ENCODE measurements at regions not wholly inside any gene's neighbourhood (a gene's known extent, or its start where the extent isn't known, plus 50 kb on each side); places are given as distances from the start of the nearest gene placed in this dataset.

DNA sequence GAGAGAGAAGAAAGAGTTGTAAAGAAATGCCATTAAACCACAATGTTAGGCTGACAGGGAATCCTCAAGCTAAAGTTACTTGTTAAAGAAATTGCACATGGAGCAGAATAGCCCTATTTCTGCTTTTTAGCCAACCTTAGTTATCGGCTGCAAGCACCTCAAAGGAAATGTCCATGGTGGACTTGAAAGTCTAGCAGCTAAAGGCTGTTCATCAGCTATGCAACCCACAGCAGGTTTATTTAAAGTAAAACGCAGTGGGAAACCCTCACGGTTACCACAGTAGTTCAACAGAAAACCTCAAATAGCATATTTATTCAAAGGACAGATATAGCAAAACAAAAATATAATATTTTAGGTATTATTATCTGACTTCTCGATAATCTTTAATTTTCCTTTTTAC lies 967.2 kb downstream of the IGSF11 start:
- TF ChIP-seq POLR2A (IDR thresholded peaks at IDR 0.05): no peak
- TF ChIP-seq, protein P1, sequence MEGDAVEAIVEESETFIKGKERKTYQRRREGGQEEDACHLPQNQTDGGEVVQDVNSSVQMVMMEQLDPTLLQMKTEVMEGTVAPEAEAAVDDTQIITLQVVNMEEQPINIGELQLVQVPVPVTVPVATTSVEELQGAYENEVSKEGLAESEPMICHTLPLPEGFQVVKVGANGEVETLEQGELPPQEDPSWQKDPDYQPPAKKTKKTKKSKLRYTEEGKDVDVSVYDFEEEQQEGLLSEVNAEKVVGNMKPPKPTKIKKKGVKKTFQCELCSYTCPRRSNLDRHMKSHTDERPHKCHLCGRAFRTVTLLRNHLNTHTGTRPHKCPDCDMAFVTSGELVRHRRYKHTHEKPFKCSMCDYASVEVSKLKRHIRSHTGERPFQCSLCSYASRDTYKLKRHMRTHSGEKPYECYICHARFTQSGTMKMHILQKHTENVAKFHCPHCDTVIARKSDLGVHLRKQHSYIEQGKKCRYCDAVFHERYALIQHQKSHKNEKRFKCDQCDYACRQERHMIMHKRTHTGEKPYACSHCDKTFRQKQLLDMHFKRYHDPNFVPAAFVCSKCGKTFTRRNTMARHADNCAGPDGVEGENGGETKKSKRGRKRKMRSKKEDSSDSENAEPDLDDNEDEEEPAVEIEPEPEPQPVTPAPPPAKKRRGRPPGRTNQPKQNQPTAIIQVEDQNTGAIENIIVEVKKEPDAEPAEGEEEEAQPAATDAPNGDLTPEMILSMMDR (IDR thresholded peaks at IDR 0.05): no peak

Data from Peyer's patch (tissue), 4 donors.